Lower leg skin (tissue), 4 donors: ENCODE measurements at regions not wholly inside any gene's neighbourhood (a gene's known extent, or its start where the extent isn't known, plus 50 kb on each side); places are given as distances from the start of the nearest gene placed in this dataset.

Experiments used
- DNase-seq, 2 donors: peaks; one replicate each; pipeline ENCODE4 v3.0.0-alpha.2; 2019; ENCODE audit warnings: low spot score in 2 of 2
- H3K4me3 ChIP-seq: fragments of 200-600 bp; sonication (generic); 2 replicates; pipeline ENCODE4 v1.5.1; 2017; ENCODE audit warnings: mild to moderate bottlenecking, low read depth; ENCODE audit not compliant: poor library complexity, severe bottlenecking
- POLR2A ChIP-seq, 2 donors: fragments of 450-650 bp; IDR thresholded peaks; one replicate each; pipeline ENCODE4 v1.6.1; 2016 to 2017; ENCODE audit warnings: antibody characterized with exemption in 2 of 2, mild to moderate bottlenecking in 1 of 2, moderate library complexity in 1 of 2
- WGBS, 2 donors: methylation state at CpG; one replicate each; pipeline ENCODE4 v1.1.5; 2018; 5-methylcytosine and 5-hydroxymethylcytosine counted together
- intact Hi-C: fragments of 100-400 bp; cut with DNase I; formaldehyde crosslinking; loops from one replicate; pipeline ENCODE4 v1.15.0; 2023; ENCODE audit warnings: low total_unique reads
- TF ChIP-seq, protein P1 (sequence below), 3 donors: fragments of 450-650 bp; IDR thresholded peaks; one replicate each; pipeline ENCODE4 v1.5.1; 2016; ENCODE audit warnings: antibody characterized with exemption in 3 of 3, mild to moderate bottlenecking in 3 of 3, moderate library complexity in 2 of 3

DNA sequence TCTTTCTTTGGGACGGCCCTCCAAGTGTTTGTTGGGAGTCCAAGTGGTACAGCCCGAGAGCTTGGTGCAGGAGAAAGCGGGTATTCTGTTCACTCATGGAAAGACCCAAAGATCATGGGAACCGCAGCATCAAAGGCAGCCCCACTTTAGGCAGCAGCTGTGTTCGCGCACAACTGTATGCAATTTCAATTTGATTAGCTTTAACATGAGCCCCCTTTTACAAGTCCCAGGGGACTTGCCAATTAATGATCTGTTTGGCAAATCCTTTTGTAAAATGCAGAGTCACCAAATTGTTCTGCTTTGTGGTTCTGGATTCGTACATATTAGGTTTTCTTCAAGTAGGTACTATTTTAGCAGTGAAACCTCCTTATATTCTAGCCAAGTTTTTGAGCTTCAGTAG is 217.7 kb downstream of the AACS start:
- intact Hi-C loops: no loop called here
- 81 to 85% methylated on average over 7 of the region's 7 CpGs for WGBS, 2 donors
- H3K4me3 ChIP-seq: no peak overlapping the region
- TF ChIP-seq, protein P1, sequence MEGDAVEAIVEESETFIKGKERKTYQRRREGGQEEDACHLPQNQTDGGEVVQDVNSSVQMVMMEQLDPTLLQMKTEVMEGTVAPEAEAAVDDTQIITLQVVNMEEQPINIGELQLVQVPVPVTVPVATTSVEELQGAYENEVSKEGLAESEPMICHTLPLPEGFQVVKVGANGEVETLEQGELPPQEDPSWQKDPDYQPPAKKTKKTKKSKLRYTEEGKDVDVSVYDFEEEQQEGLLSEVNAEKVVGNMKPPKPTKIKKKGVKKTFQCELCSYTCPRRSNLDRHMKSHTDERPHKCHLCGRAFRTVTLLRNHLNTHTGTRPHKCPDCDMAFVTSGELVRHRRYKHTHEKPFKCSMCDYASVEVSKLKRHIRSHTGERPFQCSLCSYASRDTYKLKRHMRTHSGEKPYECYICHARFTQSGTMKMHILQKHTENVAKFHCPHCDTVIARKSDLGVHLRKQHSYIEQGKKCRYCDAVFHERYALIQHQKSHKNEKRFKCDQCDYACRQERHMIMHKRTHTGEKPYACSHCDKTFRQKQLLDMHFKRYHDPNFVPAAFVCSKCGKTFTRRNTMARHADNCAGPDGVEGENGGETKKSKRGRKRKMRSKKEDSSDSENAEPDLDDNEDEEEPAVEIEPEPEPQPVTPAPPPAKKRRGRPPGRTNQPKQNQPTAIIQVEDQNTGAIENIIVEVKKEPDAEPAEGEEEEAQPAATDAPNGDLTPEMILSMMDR (IDR thresholded peaks at IDR 0.05): no peak
- TF ChIP-seq POLR2A (IDR thresholded peaks at IDR 0.05): no peak
- DNase-seq: no peak

DNA sequence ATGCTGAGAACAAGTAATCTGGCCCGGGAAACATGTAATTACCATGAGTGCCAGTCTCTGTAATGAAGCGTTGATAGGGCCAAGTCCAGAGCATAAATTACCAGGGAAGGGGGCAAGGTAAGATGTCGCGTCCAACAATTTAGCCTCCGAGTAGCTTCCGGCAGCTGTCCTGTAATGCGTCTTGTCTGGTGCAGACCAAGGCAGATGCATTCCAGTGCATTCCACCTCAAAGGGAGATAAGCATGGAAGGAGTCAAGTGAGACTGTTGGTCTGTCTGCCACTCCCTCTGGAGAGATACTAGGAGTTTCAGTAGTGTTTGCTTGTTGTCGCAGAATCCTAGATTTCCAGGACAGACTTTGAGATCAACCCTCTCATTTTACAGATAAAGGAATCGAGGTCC is 218.3 kb downstream of the AACS start:
- no peak for TF ChIP-seq POLR2A (IDR thresholded peaks at IDR 0.05)
- TF ChIP-seq, protein P1 (IDR thresholded peaks at IDR 0.05): no peak
- H3K4me3 ChIP-seq: no peak overlapping the region
- 61 to 70% methylated on average over 9 of the region's 9 CpGs for WGBS, 2 donors
- intact Hi-C loops: no loop called here
- no peak for DNase-seq

DNA sequence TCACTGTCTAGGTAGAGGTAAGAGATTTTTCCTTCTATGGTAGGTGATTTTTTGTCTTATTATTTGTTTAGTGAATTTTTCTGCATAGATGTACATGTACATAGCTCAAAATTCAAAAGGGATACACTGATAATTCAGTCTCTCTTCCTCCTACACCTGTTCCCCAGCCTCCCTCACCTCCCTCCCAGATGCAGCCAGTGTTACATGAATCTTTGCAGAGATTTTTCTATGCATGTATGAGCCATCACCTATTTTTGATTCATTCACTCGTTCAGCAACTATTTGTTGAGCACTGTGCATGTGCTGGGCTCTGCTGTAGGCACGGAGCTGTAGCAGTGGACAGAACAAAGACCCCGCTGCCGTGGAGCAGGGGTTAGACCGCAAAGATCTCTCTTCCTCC is 218.9 kb downstream of the AACS start:
- intact Hi-C loops: no loop called here
- WGBS, 2 donors: 88 to 91% methylated on average over 5 of the region's 5 CpGs
- H3K4me3 ChIP-seq: no peak overlapping the region
- DNase-seq: no peak
- TF ChIP-seq, protein P1 (IDR thresholded peaks at IDR 0.05): no peak
- TF ChIP-seq POLR2A (IDR thresholded peaks at IDR 0.05): no peak

DNA sequence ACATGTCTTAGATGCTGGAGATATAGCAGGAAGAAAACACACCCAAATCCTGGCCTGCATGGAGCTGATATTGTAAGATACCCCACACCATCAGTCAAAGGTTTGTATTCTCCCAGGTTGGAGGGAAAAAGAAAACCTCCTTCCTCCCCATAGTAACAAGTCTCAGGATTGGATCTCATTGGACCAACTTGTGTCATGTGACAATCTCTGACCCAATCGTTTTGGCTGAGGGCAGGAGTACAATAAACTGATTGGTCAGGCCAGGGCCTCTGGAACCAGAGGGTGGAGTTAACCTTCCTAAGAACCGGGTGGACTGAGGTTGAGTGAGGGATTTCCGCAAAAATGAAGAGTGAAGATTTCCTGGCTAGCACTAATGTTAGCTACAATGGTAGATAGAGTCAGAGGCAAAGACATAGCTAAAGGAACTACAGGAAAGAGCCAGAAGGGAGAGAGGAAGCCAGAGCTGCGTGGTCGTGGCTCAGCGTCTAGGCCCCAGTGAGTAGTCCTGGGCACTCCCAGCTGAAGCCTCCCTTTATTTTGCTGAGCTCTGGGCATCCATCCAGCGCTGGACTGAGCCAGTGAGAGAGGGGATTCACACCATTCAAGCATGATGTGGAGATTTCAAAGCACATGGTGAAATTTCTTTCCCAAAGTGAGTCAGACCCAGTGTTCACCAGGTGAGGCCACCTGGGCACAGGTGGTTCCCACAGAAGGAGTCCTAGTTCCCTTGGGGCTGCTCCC is 219.9 kb downstream of the AACS start:
- TF ChIP-seq, protein P1 (IDR thresholded peaks at IDR 0.05): no peak
- no peak for TF ChIP-seq POLR2A (IDR thresholded peaks at IDR 0.05)
- H3K4me3 ChIP-seq: no peak overlapping the region
- intact Hi-C loops: no loop called here
- no peak for DNase-seq
- 84 to 85% methylated on average over 7 of the region's 7 CpGs for WGBS, 2 donors

DNA sequence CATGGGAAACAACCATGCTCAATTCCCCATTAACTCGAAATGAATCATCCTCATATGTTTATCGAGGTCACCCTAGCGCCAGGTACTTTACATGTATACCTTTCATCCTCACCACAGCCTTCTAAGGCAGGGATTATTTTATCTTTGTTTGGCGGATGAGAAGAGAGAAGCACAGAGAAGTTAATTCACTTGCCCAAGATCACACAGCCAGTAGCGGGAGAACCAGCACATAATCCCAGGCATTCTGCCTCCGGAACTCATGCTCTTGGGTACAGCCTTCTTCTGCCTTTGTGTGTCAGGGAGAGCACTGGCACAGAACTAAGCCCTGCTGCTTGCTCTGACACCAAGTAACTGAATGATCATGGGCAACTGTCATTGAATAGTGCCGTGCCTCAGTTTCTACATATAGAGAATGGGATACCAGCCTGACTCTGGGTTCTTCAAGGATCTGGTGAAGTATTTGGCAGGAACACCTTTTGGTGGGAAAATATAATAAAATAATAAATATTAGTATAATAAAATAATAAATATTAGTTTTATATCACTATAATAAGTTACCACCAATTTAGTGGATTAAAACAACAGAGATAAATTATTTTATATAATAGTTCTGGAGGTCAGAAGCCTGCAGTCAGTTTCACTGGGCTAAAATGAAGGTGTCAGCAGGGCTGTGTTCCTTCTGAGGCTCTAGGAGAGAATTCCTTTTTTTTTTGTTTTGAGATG is 220.9 kb downstream of the AACS start:
- intact Hi-C loops: no loop called here
- no peak overlapping the region for H3K4me3 ChIP-seq
- DNase-seq: no peak
- TF ChIP-seq POLR2A (IDR thresholded peaks at IDR 0.05): no peak
- TF ChIP-seq, protein P1 (IDR thresholded peaks at IDR 0.05): no peak
- WGBS, 2 donors: 91% methylated on average over 7 of the region's 7 CpGs
